Germinal center (tissue), 1 donor: ENCODE measurements at regions not wholly inside any gene's neighbourhood (a gene's known extent, or its start where the extent isn't known, plus 50 kb on each side); places are given as distances from the start of the nearest gene placed in this dataset.
"Not testable (repeated sequence)": the region's sequence is repeated elsewhere in the genome, so short reads cannot be mapped to it uniquely, and the experiment has no call there.

Experiments used
- DNase-seq: peaks from one replicate; pipeline ENCODE4 v3.0.0; 2012; ENCODE audit warnings: mixed read lengths, low spot score

GRCh38 chr10:23493711-23494110 lies 54.8 kb downstream of the OTUD1 start:
- DNase-seq, result no peak

DNA sequence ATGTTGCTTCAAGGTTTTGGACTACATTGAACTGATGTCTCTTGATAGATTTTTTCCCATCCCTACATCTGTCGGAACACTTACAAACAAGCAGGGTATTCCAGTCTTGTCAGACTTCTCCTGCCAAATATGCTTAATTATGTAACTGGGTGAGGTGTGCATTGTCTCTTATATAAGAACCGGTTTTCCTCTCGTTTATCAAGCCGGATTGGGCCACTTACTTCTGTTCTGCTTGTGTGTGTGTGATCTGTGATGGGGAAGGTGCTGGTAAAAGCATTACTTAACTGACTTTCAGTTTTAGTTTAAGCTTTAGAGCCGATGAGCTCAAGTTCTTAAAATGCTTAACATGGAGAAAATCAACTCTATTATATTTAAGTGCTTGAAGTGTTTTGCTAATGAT lies 57.9 kb downstream of the OTUD1 start:
- no peak for DNase-seq

GRCh38 chr10:23499372-23500132 lies 60.7 kb downstream of the OTUD1 start:
- DNase-seq, result no peak

- DNase-seq, result no peak
These were observed 67.1 kb downstream of the OTUD1 start for GRCh38 chr10:23505797-23506465.

GRCh38 chr10:23512355-23513058 lies 73.6 kb downstream of the OTUD1 start:
- DNase-seq, result no peak

DNA sequence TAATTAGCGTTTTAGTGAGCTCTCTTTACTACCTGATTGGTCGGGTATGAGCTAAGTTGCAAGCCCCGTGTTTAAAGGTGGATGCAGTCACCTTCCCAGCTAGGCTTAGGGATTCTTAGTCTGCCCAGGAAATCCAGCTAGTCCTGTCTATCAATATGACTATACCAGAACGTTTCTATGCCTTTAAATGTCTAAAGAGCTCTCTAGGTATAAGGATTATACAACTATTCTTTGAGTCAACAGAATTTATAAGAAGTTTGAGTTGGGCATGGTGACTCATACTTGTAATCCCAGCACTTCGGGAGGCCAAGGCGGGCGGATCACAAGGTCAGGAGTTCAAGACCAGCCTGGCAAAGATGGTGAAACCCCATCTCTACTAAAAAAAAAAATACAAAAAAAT lies 74.7 kb downstream of the OTUD1 start:
- not testable (repeated sequence) for DNase-seq

- DNase-seq, result no peak
These were observed 75.4 kb downstream of the OTUD1 start for GRCh38 chr10:23514321-23514720.

DNA sequence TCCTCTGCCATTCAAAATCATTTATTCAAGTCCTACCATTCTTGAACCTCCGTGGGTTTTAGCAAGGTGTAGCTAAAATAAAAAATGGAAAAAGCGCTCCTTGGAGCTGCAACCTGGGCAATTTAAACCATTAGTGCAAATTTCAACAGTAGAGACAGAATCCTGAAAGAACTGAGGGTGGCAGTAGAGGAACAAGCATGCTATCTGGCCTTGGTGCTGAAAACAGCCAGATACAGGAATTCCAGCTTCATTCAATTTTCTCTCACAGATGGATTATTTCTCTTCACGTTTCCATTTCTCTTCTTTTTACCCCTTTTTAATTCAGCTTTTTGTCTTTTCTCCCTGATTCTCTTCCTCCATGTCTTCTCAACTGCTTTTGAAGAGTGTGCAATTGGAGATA lies 77.7 kb downstream of the OTUD1 start:
- no peak for DNase-seq

GRCh38 chr10:23517155-23517554 lies 78.3 kb downstream of the OTUD1 start:
- DNase-seq, result no peak

DNA sequence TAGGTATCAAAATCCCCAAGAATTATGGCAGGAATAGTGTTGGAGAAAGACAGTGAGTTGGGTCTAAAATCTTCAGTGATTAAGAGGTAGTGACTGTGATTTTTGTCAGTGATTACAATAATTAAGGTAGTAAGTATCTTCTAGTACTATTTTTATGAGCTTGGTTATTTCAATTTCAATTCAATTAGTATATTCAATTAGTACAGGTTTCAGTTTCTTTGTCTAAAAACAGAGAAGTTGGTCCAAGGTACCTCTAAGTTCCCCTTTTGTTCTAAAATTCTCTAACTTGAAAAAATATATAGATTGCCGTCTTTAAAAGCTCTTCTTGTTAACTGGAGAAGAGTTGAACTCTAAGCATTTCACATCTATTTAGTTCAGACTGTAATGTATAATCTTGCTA lies 82.9 kb downstream of the OTUD1 start:
- peak; percentile 29 for DNase-seq

DNA sequence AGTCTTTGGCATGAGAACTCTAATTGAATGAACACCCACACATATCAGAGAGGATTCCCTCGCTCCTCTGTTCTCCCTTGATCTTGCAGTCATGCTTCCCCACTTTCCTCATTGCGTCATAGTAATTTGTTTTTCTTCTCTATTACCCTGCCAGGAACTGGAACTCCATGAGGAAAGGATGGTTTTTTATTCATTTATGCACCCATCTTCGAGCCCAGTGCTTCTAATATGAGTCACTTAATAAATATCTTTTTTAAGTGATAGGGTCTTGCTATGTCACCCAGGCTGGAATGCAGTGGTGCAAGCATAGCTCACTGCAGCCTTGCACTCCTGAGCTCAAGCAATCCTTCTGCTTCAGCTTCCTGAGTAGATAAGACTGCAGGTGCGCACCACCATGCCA lies 83.5 kb downstream of the OTUD1 start:
- DNase-seq, result no peak

- no peak for DNase-seq
These were observed 84.4 kb downstream of the OTUD1 start for GRCh38 chr10:23523251-23523650.

- DNase-seq, result peak; percentile 33
These were observed 86.5 kb downstream of the OTUD1 start for GRCh38 chr10:23525406-23525805.

GRCh38 chr10:23528419-23528818 lies 89.5 kb downstream of the OTUD1 start:
- no peak for DNase-seq

- no peak for DNase-seq
These were observed 90.8 kb downstream of the OTUD1 start for GRCh38 chr10:23529625-23530024.

- DNase-seq, result peak; percentile 17
These were observed 91.2 kb downstream of the OTUD1 start for GRCh38 chr10:23530079-23530478.

DNA sequence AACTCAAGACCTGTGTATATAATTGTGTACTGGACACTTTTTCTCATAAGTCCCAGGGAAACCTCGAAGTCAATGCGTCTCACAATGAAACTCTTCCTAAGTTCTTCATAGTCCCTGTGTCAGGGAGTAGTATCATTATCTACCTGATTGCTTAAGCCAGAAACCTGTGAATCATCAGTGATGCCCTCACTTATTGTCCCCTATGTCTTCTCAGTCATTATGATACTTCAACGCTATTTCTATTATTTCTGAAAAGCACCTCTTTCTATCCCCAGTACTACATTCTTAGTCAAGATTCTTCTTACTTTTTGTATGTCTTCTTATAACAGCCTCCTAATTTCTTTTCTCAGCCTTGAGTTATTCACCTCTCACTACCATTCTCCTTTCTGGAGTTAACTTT lies 94.3 kb downstream of the OTUD1 start:
- no peak for DNase-seq

- no peak for DNase-seq
These were observed 95.5 kb downstream of the OTUD1 start for GRCh38 chr10:23534326-23534725.

DNA sequence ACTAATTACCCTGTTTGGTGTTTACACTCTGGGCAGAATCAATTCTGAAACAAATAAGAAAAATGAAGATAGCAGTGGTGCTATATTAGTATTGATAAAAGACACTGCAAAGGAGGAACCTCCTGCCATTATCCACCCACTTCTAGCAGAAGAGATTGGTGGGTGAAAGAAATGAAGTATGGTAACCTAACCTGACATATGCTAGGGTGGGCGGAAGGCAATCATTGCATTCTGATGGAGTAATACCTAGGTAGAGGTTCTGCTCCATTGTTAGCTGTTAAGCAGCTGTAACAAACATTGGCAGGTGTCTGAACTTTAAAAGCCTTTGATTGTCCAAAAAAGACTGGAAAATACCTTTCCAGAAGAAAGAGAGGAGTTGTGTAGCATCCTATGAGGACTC lies 95.9 kb downstream of the OTUD1 start:
- DNase-seq, result no peak

GRCh38 chr10:23535381-23535780 lies 96.5 kb downstream of the OTUD1 start:
- DNase-seq, result no peak

DNA sequence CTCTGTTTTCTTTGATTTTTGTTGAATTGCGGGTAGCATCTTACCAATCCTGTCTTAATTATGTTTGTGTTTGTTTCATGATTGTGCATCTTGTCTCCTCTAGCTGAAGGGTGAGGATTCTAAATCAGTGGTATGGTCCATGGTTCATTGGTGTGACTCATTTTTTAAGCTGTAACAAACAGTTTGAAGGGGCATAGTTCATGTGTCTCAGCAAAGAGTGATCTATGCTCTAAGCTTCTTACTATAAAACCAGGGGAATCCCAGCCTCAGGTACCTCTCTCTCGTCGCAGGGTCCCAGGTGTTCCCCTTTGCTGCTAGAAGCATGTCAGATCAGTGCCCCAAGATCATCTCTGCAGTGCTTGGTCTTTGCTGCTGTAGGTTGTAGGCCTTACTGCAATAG lies 100.1 kb downstream of the OTUD1 start:
- DNase-seq, result no peak

GRCh38 chr10:23540401-23541030 lies 101.6 kb downstream of the OTUD1 start:
- no peak for DNase-seq
